ENCODE measurements at regions not wholly inside any gene's neighbourhood (a gene's known extent, or its start where the extent isn't known, plus 50 kb on each side); places are given as distances from the start of the nearest gene placed in this dataset.

DNA sequence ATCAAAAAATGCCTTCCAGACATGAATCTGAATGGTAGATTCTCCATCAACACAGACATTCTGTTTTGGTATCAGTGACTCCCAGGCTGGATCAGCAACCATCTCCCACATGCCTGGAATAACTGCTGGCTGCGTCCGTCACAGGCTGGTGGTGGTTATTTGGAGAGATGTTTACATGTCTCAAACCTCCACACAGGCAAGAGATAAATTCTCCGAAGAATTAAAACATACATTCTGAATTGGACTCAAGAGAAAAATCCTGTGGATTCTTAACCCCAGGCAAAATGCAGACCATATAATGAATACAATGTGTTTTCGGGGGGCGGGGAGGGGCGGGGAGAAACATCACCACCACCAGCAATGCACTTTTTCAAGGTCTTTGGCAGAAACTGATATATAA lies 108.2 kb downstream of the THBS2 start:
- TF ChIP-seq TCF12 (IDR thresholded peaks at IDR 0.05), result no peak
- no peak for TF ChIP-seq RCOR1 (IDR thresholded peaks at IDR 0.05; ENCODE audit: low read length)
- TF ChIP-seq CTCF (IDR thresholded peaks at IDR 0.05), result no peak
- TF ChIP-seq POLR2AphosphoS5 (IDR thresholded peaks at IDR 0.05; ENCODE audit: low read depth, low read length), result no peak
- no peak for TF ChIP-seq EZH2phosphoT487 (IDR thresholded peaks at IDR 0.05; ENCODE audit: borderline replicate concordance, low read depth)
